H4 (cell line): ENCODE measurements at regions not wholly inside any gene's neighbourhood (a gene's known extent, or its start where the extent isn't known, plus 50 kb on each side); places are given as distances from the start of the nearest gene placed in this dataset.
"Not testable (repeated sequence)": the region's sequence is repeated elsewhere in the genome, so short reads cannot be mapped to it uniquely, and the experiment has no call there.

ENCODE experiments used
- DNase-seq: peaks from one replicate; pipeline ENCODE4 v3.0.0-alpha.2; 2015; ENCODE audit warnings: low spot score

DNA sequence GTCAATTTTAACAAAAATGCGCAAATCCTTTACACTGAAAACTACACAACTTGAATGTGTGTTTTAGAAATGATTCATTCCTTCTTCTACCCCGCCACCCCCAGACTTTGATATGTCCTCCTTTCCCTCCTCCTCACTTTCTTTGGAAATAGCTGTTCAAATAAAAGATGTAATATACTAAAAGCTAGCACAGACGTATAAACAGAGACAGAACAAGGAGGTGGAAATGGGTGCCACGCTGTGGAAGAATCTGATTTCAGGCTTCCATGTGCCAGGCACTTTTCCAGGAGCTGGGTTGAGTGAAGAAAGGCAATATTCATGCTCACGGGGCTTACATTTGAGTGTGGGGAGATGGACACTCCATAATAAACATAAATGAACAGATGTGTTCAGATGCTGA is 246.6 kb downstream of the ZNF92 start:
- DNase-seq = not testable (repeated sequence)

DNA sequence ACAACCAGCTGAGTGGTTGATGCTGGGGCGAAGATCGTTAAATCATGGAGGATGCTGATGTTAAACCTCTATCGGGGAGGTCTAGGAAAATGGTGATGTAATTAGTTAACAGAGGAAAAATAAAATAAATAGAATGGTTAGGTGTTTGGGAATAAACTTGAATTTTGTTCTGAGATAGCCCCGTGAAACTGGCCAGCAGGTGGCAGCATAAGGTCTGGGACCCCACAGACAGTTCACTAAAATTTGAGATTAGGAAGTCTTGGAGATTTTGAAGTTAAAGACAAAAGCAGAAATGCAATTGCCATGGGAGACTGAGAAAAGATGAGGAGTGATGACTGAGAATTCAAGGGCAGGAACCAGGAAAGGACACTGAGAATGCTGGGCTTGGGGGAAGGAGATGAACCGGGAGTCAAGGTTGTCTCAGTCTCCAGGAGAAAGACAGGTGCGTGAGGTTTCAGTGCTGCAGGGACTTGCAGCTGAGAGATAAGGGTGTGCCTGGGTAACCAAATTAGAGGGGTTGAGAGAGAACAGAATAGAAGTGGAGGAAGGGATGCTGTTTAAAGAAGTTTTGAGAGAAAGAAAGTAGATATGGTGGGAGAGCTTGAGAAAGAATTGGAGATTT is 248.0 kb downstream of the ZNF92 start:
- DNase-seq = not testable (repeated sequence)

DNA sequence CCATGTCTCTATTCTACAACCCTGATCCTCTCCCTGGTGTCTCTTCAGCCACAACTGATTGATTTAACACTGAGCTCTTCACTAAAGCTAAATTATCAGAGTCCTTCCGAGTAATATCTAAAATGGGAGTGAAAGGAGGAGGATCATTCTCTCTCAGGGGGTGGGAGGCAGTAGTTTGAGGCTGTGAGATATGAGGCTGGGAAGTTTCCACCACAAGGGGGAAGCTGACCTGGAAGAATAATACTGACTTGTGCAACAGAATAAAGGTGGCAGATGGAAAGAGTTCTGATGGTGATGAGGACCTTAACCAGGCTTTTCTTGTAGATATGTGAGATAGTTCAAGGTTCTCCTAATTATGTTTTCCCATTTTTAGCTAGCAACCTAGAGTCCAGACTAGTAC is 241.6 kb upstream of the VKORC1L1 start:
- DNase-seq = not testable (repeated sequence)

DNA sequence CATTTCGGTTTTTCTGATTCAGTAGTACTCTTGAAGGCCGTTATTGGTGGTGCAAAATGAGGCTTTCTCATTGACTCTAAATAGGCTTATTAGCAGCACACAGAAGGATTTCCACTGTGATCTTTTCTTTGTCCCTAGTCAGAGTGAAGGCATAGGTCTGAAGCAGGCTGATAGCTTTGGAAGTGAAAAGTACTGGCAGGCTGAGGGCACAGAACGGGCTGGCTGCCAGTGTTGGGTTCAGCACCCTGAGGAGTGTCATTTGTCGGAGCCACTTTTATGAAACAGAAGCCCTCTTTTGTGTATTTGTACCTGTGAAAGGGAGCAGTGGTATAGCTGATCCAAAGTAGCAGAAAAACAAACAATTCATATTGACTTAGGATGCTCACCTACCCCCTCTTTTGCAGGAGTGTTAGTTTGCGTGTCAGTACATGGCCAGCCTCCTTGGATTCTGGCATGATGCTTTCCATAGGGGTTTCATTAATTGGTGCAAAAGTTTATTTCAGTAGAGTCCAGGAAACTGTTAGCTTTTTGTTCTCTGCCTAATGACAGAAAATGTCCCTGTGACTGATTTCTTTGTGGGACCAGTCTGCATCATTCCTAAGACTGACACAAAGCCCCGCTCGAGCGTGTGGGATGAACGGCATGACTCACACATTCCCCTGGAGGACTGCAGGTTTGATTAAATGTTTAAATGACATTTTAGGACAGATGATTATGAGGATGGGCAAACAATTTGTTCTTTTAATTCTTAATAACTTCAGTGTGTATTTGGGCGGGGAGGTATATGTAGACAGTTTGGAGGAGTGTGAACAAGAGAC is 239.1 kb upstream of the VKORC1L1 start:
- not testable (repeated sequence) for DNase-seq

DNA sequence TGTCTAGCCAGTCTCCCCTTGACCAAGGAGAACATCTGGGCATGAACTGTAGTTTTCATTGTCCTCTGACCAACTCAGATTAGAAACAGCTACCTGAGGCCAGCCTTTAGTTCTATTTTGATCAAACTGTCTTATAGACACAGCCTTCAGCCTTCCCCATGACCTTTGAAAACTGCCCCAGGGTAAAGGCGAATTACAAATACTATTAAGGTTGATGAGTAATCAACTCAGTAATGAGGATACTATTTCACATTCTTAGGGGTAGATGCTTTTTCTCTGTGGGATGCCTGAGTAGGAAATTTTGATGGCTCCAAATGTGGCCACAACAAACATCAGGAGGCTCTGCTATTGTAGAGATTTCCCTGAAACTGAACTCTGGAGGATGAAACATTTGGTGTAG is 234.0 kb upstream of the VKORC1L1 start:
- not testable (repeated sequence) for DNase-seq

DNA sequence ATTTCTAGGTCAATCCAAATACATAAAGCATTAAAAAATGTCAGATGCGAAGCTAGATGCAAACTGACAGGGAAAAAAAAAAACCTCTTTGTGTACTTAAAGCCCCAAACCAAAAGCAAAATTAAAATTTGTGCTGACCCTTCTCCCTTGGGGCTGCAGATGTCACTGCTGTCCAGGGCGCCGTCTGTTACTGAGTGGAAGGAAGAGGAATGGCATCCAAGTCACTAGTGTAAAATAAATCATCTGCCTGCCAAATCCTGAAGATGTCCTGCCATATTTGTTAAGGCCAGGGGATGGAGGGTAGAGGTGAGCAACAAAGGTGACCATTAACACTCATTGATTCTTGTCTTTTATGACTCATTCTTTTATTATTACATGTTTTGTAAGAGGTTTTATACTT is 233.2 kb upstream of the VKORC1L1 start:
- DNase-seq = not testable (repeated sequence)

DNA sequence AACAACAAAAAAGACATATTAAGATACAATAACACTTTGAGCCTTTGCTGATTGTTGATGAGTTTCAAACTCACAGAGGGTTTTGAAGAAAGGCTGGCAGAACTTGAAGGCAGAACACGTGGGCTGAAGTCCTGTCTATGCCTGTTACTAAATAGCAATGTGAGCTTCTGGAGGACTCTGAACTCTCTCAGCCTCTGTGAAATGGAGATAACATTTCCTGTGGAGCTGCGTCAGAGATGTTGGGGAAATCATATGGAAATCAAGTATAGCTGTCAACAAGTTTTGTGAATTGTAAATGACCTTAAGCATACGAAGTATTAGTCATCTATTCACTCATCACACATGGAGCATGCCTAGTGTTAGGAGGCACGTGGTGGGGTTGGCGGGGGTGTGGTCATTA is 229.4 kb upstream of the VKORC1L1 start:
- not testable (repeated sequence) for DNase-seq

DNA sequence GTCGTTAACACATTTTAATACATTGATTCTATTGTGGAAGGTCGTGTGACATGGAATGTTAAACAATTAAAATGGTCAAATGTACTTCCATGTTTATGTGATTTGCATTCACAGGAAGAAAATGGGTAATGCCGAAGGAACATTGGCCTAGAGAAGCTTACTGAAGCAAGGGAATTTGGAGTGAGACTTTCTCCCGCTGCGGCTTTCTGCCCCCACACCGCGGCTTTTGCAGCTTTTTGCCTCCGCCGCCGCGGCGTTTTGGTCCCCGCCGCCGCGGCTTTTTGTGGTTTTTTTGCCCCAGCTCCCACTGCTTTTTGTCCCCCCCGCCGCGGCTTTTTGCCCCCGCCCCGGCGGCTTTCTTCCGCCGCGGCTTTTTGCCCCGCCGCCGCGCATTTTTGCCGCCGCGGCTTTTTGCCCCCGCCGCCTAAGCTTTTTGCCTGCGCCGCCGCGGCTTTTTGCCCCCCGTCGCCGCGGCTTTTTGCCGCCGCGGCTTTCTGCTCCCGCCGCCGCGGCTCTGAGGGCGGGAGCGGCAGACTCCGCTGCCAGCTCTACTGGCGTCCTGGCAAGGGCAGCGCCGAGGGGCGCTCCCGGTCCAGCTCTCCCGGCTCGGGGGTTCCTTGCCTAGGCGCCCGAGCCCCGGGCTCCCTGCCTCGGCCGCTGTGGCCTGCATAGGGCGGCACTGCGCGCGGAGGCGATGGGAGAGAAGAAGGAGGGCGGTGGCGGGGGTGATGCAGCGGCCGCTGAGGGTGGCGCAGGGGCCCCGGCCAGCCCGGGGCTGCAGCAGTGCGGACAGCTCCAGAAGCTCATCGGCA is 225.5 kb upstream of the VKORC1L1 start:
- DNase-seq = not testable (repeated sequence)

DNA sequence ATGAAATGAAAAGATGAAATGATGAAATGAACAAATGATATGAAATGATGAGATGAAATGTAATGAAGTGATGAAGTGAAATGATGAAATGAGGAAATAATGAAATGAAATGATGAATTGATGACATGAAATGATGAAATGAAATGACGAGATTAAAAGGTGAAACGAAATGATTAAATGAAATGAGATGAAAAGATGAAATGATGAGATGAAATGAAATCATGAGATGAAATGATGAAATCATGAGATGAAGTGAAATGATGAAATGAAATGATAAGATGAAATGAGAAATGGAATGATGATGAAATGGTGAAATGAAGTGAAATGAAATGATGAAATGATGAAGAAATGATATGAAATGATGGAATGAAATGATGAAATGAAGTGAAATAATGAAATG is 221.7 kb upstream of the VKORC1L1 start:
- DNase-seq = not testable (repeated sequence)

DNA sequence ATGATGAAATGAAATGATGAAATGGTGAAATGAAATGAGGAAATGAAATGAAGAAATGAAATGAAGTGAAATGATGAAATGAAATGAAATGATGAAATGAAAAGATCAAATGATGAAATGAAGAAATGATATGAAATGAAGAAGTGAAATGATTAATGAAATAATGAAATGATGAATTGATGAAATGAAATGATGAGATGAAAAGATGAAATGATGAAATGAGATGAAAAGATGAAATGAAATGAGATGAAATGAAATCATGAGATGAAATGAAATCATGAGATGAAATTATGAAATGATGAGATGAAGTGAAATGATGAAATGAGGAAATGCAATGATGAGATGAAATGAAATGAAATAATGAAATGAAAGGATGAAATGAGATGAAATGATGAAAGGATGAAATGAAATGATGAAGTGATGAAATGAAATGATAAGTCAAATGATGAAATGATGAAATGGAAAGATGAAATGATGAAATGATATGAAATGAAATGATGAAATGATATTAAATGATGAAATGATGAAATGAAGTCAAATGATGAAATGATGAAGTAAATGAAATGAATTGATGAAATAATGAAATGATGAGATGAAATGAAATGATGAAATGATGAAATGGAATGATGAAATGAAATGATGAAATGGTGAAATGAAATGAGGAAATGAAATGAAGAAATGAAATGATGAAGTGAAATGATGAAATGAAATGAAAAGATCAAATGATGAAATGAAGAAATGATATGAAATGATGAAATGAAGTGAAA is 220.9 kb upstream of the VKORC1L1 start:
- not testable (repeated sequence) for DNase-seq

DNA sequence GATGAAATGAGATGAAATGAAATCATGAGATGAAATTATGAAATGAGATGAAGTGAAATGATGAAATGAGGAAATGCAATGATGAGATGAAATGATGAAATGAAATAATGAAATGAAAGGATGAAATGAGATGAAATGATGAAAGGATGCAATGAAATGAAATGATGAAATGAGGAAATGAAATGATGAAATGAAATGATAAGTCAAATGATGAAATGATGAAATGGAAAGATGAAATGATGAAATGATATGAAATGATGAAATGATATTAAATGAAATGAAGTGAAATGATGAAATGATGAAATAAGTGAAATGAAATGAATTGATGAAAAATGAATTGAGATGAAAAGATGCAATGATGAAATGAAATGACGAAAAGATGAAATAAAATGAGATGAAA is 220.2 kb upstream of the VKORC1L1 start:
- DNase-seq = not testable (repeated sequence)

DNA sequence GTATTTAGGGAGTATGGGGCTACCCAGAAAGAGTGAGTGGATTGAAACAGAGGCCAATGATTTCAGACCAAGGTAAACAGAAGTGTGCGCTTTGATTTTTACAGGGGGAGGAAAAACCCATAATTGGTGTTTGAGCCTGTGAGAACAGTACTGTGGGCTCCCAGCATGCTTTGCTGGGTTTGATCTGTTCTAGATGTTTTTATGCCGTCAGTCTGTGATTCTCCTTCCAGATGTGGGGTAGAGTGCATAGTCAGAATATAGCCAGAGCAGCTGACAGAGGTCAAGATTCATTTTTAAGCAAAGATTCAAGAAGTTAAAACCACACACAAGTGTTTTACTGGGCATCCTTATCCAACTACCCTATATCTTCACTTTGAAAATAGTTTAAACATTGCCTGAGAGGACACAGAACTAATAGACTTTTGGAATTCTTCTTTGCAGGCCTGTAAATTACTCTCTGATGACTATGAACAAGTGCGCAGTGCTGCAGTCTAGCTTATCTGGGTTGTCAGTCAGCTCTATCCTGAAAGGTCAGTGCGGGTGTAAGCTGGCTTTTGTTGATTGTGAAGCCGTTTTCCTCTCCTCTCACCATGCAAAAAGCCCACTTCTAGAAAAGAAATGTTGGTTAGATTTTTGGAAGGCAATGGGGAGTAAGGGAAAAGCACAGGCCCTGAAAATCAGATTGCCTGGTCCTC is 216.2 kb upstream of the VKORC1L1 start:
- not testable (repeated sequence) for DNase-seq

DNA sequence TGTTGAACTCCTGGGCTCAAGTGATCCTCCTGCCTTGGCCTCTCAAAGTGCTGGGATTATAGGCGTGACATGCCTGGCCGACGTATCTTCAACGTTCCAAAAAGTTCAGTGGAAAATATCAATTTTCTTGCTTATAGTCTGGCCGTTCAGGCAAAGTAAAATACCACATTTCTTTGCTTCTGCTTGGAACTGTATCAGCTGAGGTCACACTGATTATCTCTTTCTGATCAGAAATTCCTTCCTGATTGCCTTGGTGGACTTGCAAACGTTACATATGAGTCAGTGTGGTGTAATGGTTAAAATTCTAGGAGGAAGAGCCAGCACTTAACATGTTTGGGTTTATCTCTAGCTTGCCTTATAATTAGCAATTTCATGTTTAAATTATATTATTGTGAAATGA is 189.5 kb upstream of the VKORC1L1 start:
- not testable (repeated sequence) for DNase-seq

DNA sequence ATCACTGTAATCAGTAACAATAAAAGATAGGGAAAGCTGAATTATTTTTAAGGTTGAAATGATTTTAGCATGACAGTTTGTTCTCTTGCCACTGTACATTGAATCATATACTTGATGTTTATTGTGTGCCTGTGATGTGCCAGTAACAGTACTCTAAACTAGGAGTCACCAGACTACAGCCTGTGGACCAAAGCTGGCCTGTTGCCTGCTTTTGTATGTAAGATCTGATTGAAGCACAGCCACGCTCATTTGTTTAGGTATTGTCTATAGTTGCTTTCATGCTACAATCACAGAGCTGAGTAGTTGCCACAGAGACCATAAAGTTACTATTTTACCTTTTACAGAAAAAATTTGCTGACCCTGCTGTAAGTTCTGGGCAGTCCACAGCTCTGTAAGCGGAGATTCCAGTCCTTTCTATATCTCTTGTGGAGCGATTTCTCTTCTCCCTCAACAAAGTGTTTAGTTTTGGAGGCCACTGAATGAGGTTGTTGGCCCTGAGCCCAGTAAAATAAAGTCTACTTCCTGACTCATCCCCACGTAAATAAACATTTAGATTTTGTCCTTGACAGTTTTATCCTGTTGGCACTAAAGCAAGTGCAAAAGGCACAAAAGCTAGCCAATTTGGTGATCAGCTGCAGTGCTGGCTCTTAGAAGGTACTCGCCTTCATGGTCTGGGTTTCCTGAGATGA is 173.7 kb upstream of the VKORC1L1 start:
- DNase-seq = peak; percentile 12

DNA sequence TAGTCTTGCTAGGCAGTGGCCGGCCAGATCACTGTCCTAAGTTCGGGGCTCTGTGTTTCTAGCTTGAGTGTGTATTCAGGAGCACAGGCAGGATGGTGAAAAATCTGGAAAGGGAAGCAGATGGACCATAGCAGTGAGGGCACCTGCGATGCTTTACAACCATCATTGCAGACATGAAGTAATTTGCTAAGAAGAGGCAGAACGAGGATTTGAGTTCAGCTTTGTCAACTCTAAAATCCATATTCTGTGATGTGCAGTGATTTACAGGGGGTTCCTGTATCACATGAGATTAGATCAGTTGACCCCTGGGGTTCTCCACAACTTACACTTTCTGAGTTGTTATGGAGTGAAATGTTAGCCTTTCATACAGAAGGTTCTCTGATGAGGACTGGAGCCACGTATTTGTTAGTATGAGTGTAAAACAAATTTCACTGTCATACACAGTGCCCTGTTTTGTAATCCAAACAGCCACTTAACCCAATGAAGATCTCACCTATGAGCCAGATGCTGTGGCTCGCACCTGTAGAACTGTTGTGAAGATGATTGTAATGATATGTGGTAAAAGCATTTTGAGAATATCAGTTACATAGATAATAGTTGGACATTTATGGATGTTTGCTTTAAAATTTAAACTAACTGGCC is 173.0 kb upstream of the VKORC1L1 start:
- peak; percentile 3 for DNase-seq

DNA sequence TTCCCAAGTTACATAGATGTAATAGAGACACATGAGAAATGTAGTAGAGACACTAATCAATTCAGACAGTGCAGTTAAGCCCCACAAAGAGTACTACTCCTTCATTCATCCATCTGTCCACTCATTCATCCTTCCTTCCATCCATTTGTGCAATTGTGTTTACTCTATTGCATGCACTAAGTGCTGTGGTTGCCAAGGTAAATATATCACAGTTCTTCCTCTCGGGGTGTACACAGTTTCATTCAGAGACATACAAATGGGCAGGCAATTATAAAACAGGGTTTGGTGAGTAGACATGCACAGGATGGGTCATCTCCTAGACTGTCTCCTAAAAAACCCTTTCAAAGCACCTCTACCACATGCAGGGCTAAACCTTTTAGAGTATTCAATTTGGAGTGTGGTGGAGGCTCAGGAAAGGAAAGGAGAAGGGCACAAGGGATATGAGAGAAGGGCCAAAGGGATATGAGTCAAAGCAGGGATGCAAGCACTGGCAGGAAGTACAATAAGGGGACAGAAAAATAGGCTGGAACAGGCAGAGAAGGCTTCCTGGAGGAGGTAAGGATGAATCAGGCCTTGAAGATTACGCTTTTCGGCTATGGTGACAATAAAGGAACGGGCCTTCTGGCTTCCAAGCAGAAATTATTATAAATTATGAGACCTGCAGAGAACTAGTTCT is 153.6 kb upstream of the VKORC1L1 start:
- not testable (repeated sequence) for DNase-seq

DNA sequence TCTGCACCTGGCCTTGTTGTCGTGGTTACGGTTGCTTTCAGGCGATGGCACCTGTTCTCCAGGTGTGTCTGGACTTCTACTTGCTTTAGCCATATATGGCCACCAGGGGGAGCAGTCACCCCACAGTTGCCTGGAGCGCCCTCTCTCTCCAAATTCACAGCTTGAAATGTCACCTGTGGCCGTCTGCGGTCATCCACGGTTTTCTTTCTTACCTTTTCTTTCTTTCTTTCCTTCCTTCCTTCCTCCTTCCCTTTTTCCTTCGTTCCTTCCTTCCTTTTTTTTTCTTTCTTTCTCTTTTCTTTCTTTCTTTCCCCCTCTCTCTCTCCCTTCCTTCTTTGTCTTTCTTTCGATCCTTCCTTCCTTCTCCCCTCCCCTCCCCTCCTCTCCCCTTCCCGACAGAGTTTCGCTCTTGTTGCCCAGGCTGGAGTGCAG is 150.5 kb upstream of the VKORC1L1 start:
- peak; percentile 41 for DNase-seq

DNA sequence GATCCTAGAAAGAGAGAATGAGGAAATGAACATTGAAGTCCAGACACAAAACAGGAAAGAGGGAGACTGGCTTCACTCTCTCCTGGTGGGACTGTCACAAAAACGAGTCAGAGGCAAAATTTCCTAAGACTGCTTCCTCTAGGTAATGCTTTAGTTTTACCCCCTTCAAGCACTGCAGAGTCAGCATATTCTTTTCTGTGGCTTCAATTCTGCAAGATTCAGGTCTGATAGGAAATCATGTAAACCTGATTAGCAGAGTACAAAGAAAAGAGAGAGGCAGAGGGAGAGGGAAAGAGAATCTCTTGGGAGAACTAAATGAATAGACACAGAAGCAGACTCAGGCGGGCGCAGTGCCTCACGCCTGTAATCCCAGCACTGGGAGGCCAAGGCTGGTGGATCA is 145.7 kb upstream of the VKORC1L1 start:
- DNase-seq = not testable (repeated sequence)

DNA sequence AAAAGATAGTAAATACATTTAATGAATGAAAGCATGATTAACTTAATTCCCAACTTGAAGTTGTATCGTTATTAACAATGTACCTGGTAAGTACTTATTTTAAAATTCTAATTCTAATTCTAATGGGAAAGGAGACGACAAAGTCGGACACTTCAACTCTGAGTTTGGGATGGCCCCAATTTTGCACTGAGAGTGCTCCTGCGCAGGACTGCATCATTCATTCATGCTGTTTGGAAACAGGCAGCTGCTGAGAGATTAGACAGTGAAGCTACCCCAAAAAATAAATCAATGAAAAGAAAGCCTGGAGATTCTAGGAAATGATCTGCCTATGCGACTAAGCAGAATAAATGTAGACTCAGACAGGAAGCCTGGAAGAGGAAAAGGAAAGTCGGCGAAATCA is 141.7 kb upstream of the VKORC1L1 start:
- no peak for DNase-seq
